ENCODE measurements at regions not wholly inside any gene's neighbourhood (a gene's known extent, or its start where the extent isn't known, plus 50 kb on each side); places are given as distances from the start of the nearest gene placed in this dataset.

DNA sequence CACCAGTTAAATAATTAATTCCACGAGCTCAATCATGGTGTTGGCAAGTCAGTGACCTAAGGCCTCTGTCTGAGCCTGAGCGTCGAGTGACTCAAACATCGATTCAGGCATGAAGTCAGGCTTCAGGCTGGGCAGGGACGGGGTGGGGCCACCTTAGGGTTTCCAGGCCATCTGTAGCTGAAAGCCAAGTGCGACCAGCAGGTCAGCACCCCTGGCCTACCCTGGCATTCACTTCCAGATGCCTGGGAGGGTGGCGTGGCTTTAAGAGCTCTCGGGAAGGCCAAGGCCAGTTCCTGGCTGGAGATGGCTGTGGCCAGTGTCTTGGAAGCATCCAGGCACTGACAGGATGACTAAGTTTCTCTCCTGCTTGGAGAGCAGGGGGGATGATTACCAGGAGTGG, 113.4 kb downstream of the DACT2 start:
- TF ChIP-seq CTCF (IDR thresholded peaks at IDR 0.05; ENCODE audit: low read depth, low read length) (no peak), EZH2phosphoT487 (IDR thresholded peaks at IDR 0.05; ENCODE audit: low read depth) (no peak)
